Tibial artery (tissue), 4 donors: ENCODE measurements at regions not wholly inside any gene's neighbourhood (a gene's known extent, or its start where the extent isn't known, plus 50 kb on each side); places are given as distances from the start of the nearest gene placed in this dataset.
"Not testable (repeated sequence)": the region's sequence is repeated elsewhere in the genome, so short reads cannot be mapped to it uniquely, and the experiment has no call there.

Source experiments
- DNase-seq, 2 donors: peaks; one replicate each; pipeline ENCODE4 v3.0.0-alpha.2; 2019
- H3K27ac ChIP-seq, 2 donors: fragments of 200-600 bp; sonication (generic) in 1 of 2; 1 replicate in 1 of 2; 2 replicates in 1 of 2; pipeline ENCODE4 v1.5.1; 2018 to 2019; ENCODE audit warnings: mild to moderate bottlenecking in 1 of 2
- H3K27me3 ChIP-seq, 2 donors: fragments of 200-600 bp; sonication (generic) in 1 of 2; one replicate each; pipeline versions ENCODE4 v1.5.1 to v1.6.0; 2016 to 2019
- H3K36me3 ChIP-seq, 3 donors: fragments of 200-600 bp; sonication (generic) in 2 of 3; one replicate each; pipeline ENCODE4 v1.5.1; 2016 to 2019; ENCODE audit warnings: mild to moderate bottlenecking in 2 of 3
- H3K4me1 ChIP-seq, 4 donors: fragments of 200-600 bp; sonication (generic) in 2 of 4; 1 replicate in 3 of 4; 2 replicates in 1 of 4; pipeline ENCODE4 v1.5.1; 2016 to 2019
- H3K4me3 ChIP-seq, 2 donors: fragments of 200-600 bp; sonication (generic) in 1 of 2; 1 replicate in 1 of 2; 2 replicates in 1 of 2; pipeline ENCODE4 v1.5.1; 2018 to 2019; ENCODE audit warnings: mild to moderate bottlenecking in 2 of 2
- H3K9me3 ChIP-seq, 3 donors: fragments of 200-600 bp; sonication (generic) in 1 of 3; one replicate each; pipeline ENCODE4 v1.5.1; 2016 to 2019
- intact Hi-C: fragments of 100-400 bp; cut with DNase I; formaldehyde crosslinking; loops from one replicate; pipeline ENCODE4 v1.15.0; 2023; ENCODE audit warnings: low total_unique reads
- TF ChIP-seq, protein P1 (sequence below), 2 experiments: fragments of 200-600 bp in 1 of 2; fragments of 450-650 bp in 1 of 2; IDR thresholded peaks; one replicate each; pipeline ENCODE4 v1.5.1; 2017 to 2019; ENCODE audit warnings: antibody characterized with exemption in 2 of 2, mild to moderate bottlenecking in 1 of 2, moderate library complexity in 1 of 2

- TF ChIP-seq, protein P1, sequence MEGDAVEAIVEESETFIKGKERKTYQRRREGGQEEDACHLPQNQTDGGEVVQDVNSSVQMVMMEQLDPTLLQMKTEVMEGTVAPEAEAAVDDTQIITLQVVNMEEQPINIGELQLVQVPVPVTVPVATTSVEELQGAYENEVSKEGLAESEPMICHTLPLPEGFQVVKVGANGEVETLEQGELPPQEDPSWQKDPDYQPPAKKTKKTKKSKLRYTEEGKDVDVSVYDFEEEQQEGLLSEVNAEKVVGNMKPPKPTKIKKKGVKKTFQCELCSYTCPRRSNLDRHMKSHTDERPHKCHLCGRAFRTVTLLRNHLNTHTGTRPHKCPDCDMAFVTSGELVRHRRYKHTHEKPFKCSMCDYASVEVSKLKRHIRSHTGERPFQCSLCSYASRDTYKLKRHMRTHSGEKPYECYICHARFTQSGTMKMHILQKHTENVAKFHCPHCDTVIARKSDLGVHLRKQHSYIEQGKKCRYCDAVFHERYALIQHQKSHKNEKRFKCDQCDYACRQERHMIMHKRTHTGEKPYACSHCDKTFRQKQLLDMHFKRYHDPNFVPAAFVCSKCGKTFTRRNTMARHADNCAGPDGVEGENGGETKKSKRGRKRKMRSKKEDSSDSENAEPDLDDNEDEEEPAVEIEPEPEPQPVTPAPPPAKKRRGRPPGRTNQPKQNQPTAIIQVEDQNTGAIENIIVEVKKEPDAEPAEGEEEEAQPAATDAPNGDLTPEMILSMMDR (IDR thresholded peaks at IDR 0.05): no peak
- Histone ChIP-seq H3K4me1 (no peaks in the 10 kb centered on the region), H3K36me3 (no peaks in the 10 kb centered on the region), H3K4me3 (no peak overlapping the region), H3K9me3 (peaks cover 0 to 10% (median 2%) of the 10 kb centered on the region in 3 donors), H3K27me3 (no peaks in the 10 kb centered on the region), H3K27ac (no peak overlapping the region)
- DNase-seq: no peak
- intact Hi-C loops: no loop called here
Observed at GRCh38 chr2:187024739-187025138, 175.8 kb upstream of the ZSWIM2 start.

DNA sequence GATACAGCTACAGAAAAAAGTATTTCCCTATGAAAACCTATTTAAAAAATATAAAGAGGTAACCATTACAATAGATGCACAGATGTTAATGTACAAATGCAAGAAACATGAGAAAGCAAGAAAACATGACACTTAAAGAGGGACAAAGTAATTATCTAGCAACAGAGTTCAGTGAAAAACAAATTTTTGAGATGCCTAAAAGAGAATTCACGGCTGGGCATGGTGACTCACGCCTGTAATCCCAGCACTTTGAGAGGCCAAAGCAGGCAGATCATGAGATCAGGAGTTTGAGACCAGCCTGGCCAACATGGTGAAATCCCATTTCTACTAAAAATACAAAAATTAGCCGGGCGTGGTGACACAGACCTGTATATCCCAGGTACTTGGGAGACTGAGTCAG is 175.0 kb upstream of the ZSWIM2 start:
- H3K27me3 ChIP-seq, intact Hi-C loops, DNase-seq, H3K36me3 ChIP-seq, H3K27ac ChIP-seq, H3K4me3 ChIP-seq, H3K4me1 ChIP-seq: not testable (repeated sequence)
- H3K9me3 ChIP-seq: peaks cover 0 to 10% (median 0%) of the 10 kb centered on the region in 3 donors

- no peak overlapping the region for H3K27ac ChIP-seq
- no peak for DNase-seq
- no peaks in the 10 kb centered on the region for H3K36me3 ChIP-seq
- H3K27me3 ChIP-seq: no peaks in the 10 kb centered on the region
- TF ChIP-seq, protein P1 (IDR thresholded peaks at IDR 0.05): no peak
- no peaks in the 10 kb centered on the region for H3K9me3 ChIP-seq
- intact Hi-C loops: no loop called here
- no peaks in the 10 kb centered on the region for H3K4me1 ChIP-seq
- H3K4me3 ChIP-seq: no peak overlapping the region
Observed at GRCh38 chr2:187017438-187017837, 168.5 kb upstream of the ZSWIM2 start.

- TF ChIP-seq, protein P1 (IDR thresholded peaks at IDR 0.05): no peak
- Histone ChIP-seq H3K27ac (no peak overlapping the region), H3K36me3 (no peaks in the 10 kb centered on the region), H3K4me3 (no peak overlapping the region), H3K9me3 (no peaks in the 10 kb centered on the region), H3K27me3 (no peaks in the 10 kb centered on the region), H3K4me1 (no peaks in the 10 kb centered on the region)
- no peak for DNase-seq
- intact Hi-C loops: no loop called here
Observed at GRCh38 chr2:187013058-187013457, 164.1 kb upstream of the ZSWIM2 start.

GRCh38 chr2:187011206-187011832 is 162.3 kb upstream of the ZSWIM2 start:
- no peak for DNase-seq
- intact Hi-C loops: no loop called here
- no peaks in the 10 kb centered on the region for H3K9me3 ChIP-seq
- H3K4me3 ChIP-seq: no peak overlapping the region
- TF ChIP-seq, protein P1 (IDR thresholded peaks at IDR 0.05): no peak
- no peaks in the 10 kb centered on the region for H3K36me3 ChIP-seq
- H3K4me1 ChIP-seq: no peaks in the 10 kb centered on the region
- H3K27me3 ChIP-seq: no peaks in the 10 kb centered on the region
- H3K27ac ChIP-seq: no peak overlapping the region

GRCh38 chr2:187009483-187010239 is 160.7 kb upstream of the ZSWIM2 start:
- no peaks in the 10 kb centered on the region for H3K36me3 ChIP-seq
- H3K4me1 ChIP-seq: no peaks in the 10 kb centered on the region
- DNase-seq: no peak
- TF ChIP-seq, protein P1 (IDR thresholded peaks at IDR 0.05): no peak
- intact Hi-C loops: no loop called here
- H3K27ac ChIP-seq: no peak overlapping the region
- no peaks in the 10 kb centered on the region for H3K27me3 ChIP-seq
- no peak overlapping the region for H3K4me3 ChIP-seq
- H3K9me3 ChIP-seq: no peaks in the 10 kb centered on the region
